Gastroesophageal sphincter (tissue), 4 donors: ENCODE measurements at regions not wholly inside any gene's neighbourhood (a gene's known extent, or its start where the extent isn't known, plus 50 kb on each side); places are given as distances from the start of the nearest gene placed in this dataset.
"Not testable (repeated sequence)": the region's sequence is repeated elsewhere in the genome, so short reads cannot be mapped to it uniquely, and the experiment has no call there.

Source experiments
- ATAC-seq: fragments of 150-250 bp; one replicate; pipeline ENCODE4 v1.9.1; 2016; ENCODE audit warnings: mild to moderate bottlenecking, moderate library complexity
- H3K27ac ChIP-seq, 4 donors: fragments of 200-600 bp; sonication (generic) in 3 of 4; 1 replicate in 3 of 4; 2 replicates in 1 of 4; pipeline ENCODE4 v1.5.1; 2016 to 2019
- H3K27me3 ChIP-seq: fragments of 200-600 bp; sonication (generic); one replicate; pipeline ENCODE4 v1.5.1; 2019
- H3K36me3 ChIP-seq, 2 donors: fragments of 200-600 bp; sonication (generic); one replicate each; pipeline ENCODE4 v1.5.1; 2019; ENCODE audit warnings: control low read depth in 1 of 2
- H3K4me1 ChIP-seq, 3 donors: fragments of 200-600 bp; sonication (generic); 1 replicate in 2 of 3; 2 replicates in 1 of 3; pipeline ENCODE4 v1.5.1; 2016 to 2019; ENCODE audit warnings: control low read depth in 2 of 3
- H3K4me3 ChIP-seq, 2 donors: fragments of 200-600 bp; sonication (generic); one replicate each; pipeline ENCODE4 v1.5.1; 2019; ENCODE audit warnings: mild to moderate bottlenecking in 1 of 2, moderate library complexity in 1 of 2
- H3K9me3 ChIP-seq, 3 donors: fragments of 200-600 bp; sonication (generic); one replicate each; pipeline ENCODE4 v1.5.1; 2017 to 2019; ENCODE audit warnings: control low read depth in 2 of 3
- EP300 ChIP-seq: sonication (generic); formaldehyde crosslinking; IDR thresholded peaks from one replicate; pipeline ENCODE4 v1.6.1; 2017; ENCODE audit warnings: antibody characterized with exemption, mild to moderate bottlenecking
- POLR2A ChIP-seq, 2 donors: fragments of 450-650 bp; IDR thresholded peaks; one replicate each; pipeline ENCODE4 v1.6.1; 2017; ENCODE audit warnings: antibody characterized with exemption in 2 of 2, mild to moderate bottlenecking in 2 of 2, moderate library complexity in 1 of 2
- POLR2AphosphoS5 ChIP-seq: sonication (generic); formaldehyde crosslinking; IDR thresholded peaks from one replicate; pipeline ENCODE4 v1.6.1; 2017; ENCODE audit warnings: antibody characterized with exemption
- WGBS, 2 donors: methylation state at CpG; one replicate each; pipeline ENCODE4 v1.1.5; 2018; ENCODE audit warnings: low coverage in 1 of 2; 5-methylcytosine and 5-hydroxymethylcytosine counted together
- TF ChIP-seq, protein P1 (sequence below), 4 experiments: fragments of 200-600 bp in 2 of 4; fragments of 450-650 bp in 2 of 4; sonication (generic) in 1 of 4; IDR thresholded peaks; one replicate each; pipeline ENCODE4 v1.5.1; 2017 to 2019; ENCODE audit warnings: antibody characterized with exemption in 4 of 4, mild to moderate bottlenecking in 2 of 4, moderate library complexity in 2 of 4

DNA sequence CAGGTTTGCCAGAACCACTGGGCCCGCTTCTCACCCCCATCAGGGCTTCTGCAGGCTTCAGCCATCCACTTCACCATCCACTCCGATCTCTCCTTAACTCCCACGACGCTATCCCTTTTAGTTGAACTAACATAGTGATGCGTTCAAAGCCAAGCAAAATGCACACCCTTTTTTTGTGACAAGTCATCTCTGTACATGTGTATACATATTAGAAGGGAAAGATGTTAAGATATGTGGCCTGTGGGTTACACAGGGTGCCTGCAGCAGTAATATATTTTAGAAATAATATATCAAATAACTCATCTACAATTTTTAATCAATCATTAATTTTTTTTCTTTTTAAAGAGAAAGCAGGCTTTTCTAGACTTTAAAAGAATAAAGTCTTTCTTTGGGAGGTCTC lies 114.6 kb downstream of the NBPF12 start:
- Histone ChIP-seq H3K9me3 (no peaks in the 10 kb centered on the region), H3K36me3 (no peaks in the 10 kb centered on the region), H3K4me3 (no peak overlapping the region), H3K27ac (no peak overlapping the region), H3K4me1 (no peaks in the 10 kb centered on the region), H3K27me3 (peaks cover 3% of the 10 kb centered on the region)
- WGBS, 2 donors = 77 to 78% methylated on average over 4 to 5 of the region's 5 CpGs
- TF ChIP-seq, protein P1, sequence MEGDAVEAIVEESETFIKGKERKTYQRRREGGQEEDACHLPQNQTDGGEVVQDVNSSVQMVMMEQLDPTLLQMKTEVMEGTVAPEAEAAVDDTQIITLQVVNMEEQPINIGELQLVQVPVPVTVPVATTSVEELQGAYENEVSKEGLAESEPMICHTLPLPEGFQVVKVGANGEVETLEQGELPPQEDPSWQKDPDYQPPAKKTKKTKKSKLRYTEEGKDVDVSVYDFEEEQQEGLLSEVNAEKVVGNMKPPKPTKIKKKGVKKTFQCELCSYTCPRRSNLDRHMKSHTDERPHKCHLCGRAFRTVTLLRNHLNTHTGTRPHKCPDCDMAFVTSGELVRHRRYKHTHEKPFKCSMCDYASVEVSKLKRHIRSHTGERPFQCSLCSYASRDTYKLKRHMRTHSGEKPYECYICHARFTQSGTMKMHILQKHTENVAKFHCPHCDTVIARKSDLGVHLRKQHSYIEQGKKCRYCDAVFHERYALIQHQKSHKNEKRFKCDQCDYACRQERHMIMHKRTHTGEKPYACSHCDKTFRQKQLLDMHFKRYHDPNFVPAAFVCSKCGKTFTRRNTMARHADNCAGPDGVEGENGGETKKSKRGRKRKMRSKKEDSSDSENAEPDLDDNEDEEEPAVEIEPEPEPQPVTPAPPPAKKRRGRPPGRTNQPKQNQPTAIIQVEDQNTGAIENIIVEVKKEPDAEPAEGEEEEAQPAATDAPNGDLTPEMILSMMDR (IDR thresholded peaks at IDR 0.05) = no peak
- TF ChIP-seq POLR2A (IDR thresholded peaks at IDR 0.05) (no peak), EP300 (no peak), POLR2AphosphoS5 (no peak)
- ATAC-seq = no peak

DNA sequence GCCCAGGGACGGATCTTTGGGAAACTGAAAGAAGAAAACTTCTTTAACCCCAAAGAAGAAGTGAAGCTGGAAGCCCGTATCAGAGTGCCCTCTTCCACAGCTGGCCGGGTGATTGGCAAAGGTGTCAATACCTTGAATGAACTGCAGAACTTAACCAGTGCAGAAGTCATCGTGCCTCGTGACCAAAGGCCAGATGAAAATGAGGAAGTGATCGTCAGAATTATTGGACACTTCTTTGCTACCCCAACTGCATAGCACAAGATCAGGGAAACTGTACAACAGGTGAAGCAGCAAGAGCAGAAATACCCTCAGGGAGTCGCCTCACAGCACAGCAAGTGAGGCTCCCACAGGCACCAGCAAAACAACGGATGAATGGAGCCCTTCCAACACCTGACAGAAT lies 114.0 kb downstream of the NBPF12 start:
- Histone ChIP-seq H3K27me3 (peaks cover 3% of the 10 kb centered on the region), H3K9me3 (no peaks in the 10 kb centered on the region), H3K4me1 (no peaks in the 10 kb centered on the region), H3K27ac (no peak overlapping the region), H3K36me3 (no peaks in the 10 kb centered on the region), H3K4me3 (no peak overlapping the region)
- ATAC-seq = no peak
- TF ChIP-seq POLR2A (IDR thresholded peaks at IDR 0.05) (no peak), EP300 (no peak), POLR2AphosphoS5 (no peak)
- TF ChIP-seq, protein P1 (IDR thresholded peaks at IDR 0.05) = no peak
- 85% methylated on average over 8 of the region's 8 CpGs; no CpG with 5 or more reads in 1 of the 2 donors for WGBS, 2 donors

DNA sequence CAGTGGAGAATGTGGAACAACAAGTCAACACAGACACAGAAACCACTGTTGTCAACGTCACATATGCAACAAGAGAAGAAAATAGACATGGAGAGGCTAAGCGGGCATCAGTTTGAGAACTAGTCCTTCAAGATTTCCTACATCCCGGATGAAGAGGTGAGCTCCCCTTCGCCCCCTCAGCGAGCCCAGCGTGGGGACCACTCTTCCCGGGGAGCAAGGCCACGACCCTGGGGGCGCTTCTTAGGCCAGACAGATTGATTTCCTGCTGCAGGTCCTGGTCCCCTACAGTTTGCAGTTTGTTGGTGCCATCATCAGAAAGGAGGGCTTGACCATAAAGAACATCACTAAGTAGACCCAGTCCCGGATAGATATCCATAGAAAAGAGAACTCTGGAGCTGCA lies 113.0 kb downstream of the NBPF12 start:
- Histone ChIP-seq H3K36me3 (no peaks in the 10 kb centered on the region), H3K4me3 (no peak overlapping the region), H3K27ac (no peak overlapping the region), H3K27me3 (peaks cover 3% of the 10 kb centered on the region), H3K9me3 (no peaks in the 10 kb centered on the region), H3K4me1 (no peaks in the 10 kb centered on the region)
- TF ChIP-seq EP300 = no peak
- no peak for TF ChIP-seq POLR2A (IDR thresholded peaks at IDR 0.05)
- TF ChIP-seq, protein P1 (IDR thresholded peaks at IDR 0.05) = no peak
- no peak for TF ChIP-seq POLR2AphosphoS5
- no peak for ATAC-seq
- WGBS, 2 donors = 91% methylated on average over 4 of the region's 10 CpGs; no CpG with 5 or more reads in 1 of the 2 donors

DNA sequence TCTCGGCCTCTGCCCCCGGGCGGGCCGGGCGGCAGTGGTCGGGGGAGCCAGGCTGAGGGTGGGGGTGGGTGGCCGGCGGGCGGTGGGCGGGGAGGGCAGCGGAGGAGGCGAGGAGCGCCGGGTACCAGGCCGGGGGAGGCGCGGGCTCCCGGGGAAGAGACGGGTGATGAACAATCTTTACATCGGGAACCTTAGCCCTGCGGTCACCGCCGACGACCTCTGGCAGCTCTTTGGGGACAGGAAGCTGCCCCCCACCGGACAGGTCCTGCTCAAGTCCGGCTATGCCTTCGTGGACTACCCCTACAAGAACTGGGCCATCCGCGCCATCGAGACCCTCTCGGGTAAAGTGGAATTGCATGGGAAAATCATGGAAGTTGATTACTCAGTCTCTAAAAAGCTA lies 112.5 kb downstream of the NBPF12 start:
- H3K4me3 ChIP-seq = no peak overlapping the region
- no peak for TF ChIP-seq POLR2A (IDR thresholded peaks at IDR 0.05)
- TF ChIP-seq, protein P1 (IDR thresholded peaks at IDR 0.05) = no peak
- no peak for TF ChIP-seq EP300
- TF ChIP-seq POLR2AphosphoS5 = no peak
- H3K27ac ChIP-seq = no peak overlapping the region
- H3K4me1 ChIP-seq = no peaks in the 10 kb centered on the region
- ATAC-seq = no peak
- no peaks in the 10 kb centered on the region for H3K9me3 ChIP-seq
- H3K36me3 ChIP-seq = no peaks in the 10 kb centered on the region
- 89 to 100% methylated on average over 1 to 11 of the region's 31 CpGs for WGBS, 2 donors
- peaks cover 3% of the 10 kb centered on the region for H3K27me3 ChIP-seq

DNA sequence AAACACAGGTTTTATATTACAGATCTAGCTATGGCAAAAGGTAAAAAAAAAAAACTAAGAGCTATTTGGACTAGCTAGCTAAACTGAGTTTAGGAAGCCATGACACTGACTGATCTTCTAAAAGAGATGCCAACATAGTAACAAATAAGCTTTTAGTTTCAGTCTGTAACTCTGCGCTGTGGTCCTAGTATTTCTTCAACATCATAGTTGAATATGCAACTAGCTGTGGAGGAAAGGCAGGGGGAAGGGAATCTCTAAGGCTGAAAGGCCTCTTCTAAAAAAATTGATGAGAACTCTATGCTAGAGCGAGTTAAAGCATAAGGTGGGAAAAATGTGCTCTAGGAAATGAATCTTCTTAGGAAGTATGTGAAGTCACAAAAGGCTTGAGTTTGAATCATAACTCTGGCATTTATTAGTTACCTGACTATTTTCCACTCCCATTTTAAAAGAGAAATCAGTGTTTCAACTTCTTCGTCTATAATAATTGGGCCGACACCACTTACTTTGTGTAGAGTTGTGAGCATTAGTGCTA lies 108.8 kb downstream of the NBPF12 start:
- ATAC-seq, H3K27ac ChIP-seq, H3K36me3 ChIP-seq, H3K4me1 ChIP-seq, H3K9me3 ChIP-seq, H3K4me3 ChIP-seq: not testable (repeated sequence)
- H3K27me3 ChIP-seq = peaks cover 14% of the 10 kb centered on the region
- WGBS, 2 donors = 76 to 94% methylated on average over 3 to 4 of the region's 4 CpGs
